ENCODE measurements at regions not wholly inside any gene's neighbourhood (a gene's known extent, or its start where the extent isn't known, plus 50 kb on each side); places are given as distances from the start of the nearest gene placed in this dataset.

DNA sequence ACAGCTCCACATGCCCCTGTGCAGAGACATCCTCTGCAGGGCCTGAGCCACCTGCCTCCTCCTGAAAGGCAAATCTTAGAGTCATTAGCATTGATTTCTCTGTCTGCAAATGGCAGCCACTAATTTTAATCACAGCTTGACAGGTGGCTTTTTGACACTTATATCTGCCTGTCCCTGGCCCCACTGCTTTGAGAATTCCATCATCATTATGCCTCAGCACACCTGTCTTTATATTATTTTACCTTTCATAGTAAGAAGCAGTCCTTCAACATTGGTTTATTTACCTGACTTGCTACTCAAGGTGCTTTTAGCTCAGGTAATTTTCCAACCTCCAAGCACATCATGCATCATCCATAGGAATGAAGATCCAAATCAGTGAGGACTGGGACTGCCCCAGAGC is 451.3 kb downstream of the MTRR start:
- Histone ChIP-seq H3K9me2 (replicated peaks; ENCODE audit: insufficient read depth) (no peaks in the 10 kb centered on the region), H3K4me2 (no peak overlapping the region), H3K9me3 (ENCODE audit: low read depth) (no peaks in the 10 kb centered on the region), H4K20me1 (ENCODE audit: insufficient read depth, poor library complexity, severe bottlenecking) (no peaks in the 10 kb centered on the region), H3K27me3 (no peaks in the 10 kb centered on the region), H3K4me3 (no peak overlapping the region), H3K36me3 (replicated peaks; ENCODE audit: insufficient read depth, low read depth) (no peaks in the 10 kb centered on the region), H3K27ac (no peak overlapping the region), H2AFZ (no peak overlapping the region), H3K4me1 (ENCODE audit: insufficient read depth) (no peaks in the 10 kb centered on the region), H3K79me2 (no peaks in the 10 kb centered on the region)
- no peak for TF ChIP-seq EZH2 (IDR thresholded peaks at IDR 0.05; ENCODE audit: borderline replicate concordance)
- TF ChIP-seq, protein P1, sequence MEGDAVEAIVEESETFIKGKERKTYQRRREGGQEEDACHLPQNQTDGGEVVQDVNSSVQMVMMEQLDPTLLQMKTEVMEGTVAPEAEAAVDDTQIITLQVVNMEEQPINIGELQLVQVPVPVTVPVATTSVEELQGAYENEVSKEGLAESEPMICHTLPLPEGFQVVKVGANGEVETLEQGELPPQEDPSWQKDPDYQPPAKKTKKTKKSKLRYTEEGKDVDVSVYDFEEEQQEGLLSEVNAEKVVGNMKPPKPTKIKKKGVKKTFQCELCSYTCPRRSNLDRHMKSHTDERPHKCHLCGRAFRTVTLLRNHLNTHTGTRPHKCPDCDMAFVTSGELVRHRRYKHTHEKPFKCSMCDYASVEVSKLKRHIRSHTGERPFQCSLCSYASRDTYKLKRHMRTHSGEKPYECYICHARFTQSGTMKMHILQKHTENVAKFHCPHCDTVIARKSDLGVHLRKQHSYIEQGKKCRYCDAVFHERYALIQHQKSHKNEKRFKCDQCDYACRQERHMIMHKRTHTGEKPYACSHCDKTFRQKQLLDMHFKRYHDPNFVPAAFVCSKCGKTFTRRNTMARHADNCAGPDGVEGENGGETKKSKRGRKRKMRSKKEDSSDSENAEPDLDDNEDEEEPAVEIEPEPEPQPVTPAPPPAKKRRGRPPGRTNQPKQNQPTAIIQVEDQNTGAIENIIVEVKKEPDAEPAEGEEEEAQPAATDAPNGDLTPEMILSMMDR (IDR thresholded peaks at IDR 0.05; ENCODE audit: poor library complexity): no peak
- TF ChIP-seq EZH2phosphoT487 (IDR thresholded peaks at IDR 0.05; ENCODE audit: low read depth, severe bottlenecking, unreplicated experiment): no peak
- DNase-seq (ENCODE audit: low spot score): no peak

DNA sequence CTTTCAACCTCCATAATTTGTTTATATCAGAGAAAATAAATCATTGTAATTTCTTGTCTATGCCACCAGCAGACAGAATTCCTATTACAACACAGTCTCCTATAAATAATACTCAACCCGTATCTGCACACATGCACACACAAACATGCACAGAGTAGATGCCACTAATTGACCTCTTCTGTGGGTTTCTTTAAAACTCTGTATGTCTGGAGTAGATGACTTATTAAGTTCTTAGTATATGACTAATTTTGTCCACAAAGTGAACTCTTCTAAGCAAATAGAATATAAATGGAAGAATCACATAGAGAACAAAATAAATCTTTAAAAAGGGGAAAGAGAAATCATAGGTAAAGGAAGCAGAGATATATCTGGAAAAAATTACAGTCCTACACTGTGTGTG is 452.3 kb downstream of the MTRR start:
- Histone ChIP-seq H3K27ac (no peak overlapping the region), H3K79me2 (no peaks in the 10 kb centered on the region), H3K9me2 (replicated peaks; ENCODE audit: insufficient read depth) (no peaks in the 10 kb centered on the region), H3K27me3 (no peaks in the 10 kb centered on the region), H3K4me2 (no peak overlapping the region), H3K4me1 (ENCODE audit: insufficient read depth) (no peaks in the 10 kb centered on the region), H3K4me3 (no peak overlapping the region), H4K20me1 (ENCODE audit: insufficient read depth, poor library complexity, severe bottlenecking) (no peaks in the 10 kb centered on the region), H3K9me3 (ENCODE audit: low read depth) (no peaks in the 10 kb centered on the region), H2AFZ (no peak overlapping the region), H3K36me3 (replicated peaks; ENCODE audit: insufficient read depth, low read depth) (no peaks in the 10 kb centered on the region)
- WGBS (ENCODE audit: low lambda C conversion rate, missing lambda C conversion rate): 72% methylated on average over 1 of the region's 1 CpG
- TF ChIP-seq, protein P1 (IDR thresholded peaks at IDR 0.05; ENCODE audit: poor library complexity): no peak
- TF ChIP-seq EZH2 (IDR thresholded peaks at IDR 0.05; ENCODE audit: borderline replicate concordance): no peak
- no peak for TF ChIP-seq EZH2phosphoT487 (IDR thresholded peaks at IDR 0.05; ENCODE audit: low read depth, severe bottlenecking, unreplicated experiment)
- DNase-seq (ENCODE audit: low spot score): no peak

DNA sequence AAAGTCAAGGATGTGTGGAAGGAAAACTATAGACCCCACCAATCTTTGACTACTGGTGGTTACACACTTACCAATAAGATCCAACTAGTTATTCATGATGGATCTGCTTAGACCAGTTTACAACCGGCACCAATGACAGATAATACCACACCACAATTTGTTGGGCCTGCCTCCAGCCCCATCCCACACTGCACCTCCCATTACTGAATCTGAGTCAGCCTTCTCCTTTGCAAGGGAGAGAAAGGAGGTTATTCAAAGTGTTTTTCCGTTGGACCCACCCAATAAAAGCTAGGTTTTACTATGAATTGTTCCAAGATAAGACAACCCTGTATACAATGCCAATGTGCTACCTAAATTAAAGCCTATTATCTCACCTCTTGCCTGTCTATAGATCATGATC is 453.5 kb downstream of the MTRR start:
- no peak overlapping the region for H3K27ac ChIP-seq
- no peak overlapping the region for H3K4me2 ChIP-seq
- no peaks in the 10 kb centered on the region for H3K79me2 ChIP-seq
- H4K20me1 ChIP-seq (ENCODE audit: insufficient read depth, poor library complexity, severe bottlenecking): no peaks in the 10 kb centered on the region
- DNase-seq (ENCODE audit: low spot score): no peak
- no peaks in the 10 kb centered on the region for H3K4me1 ChIP-seq (ENCODE audit: insufficient read depth)
- no peak for TF ChIP-seq EZH2phosphoT487 (IDR thresholded peaks at IDR 0.05; ENCODE audit: low read depth, severe bottlenecking, unreplicated experiment)
- TF ChIP-seq, protein P1 (IDR thresholded peaks at IDR 0.05; ENCODE audit: poor library complexity): no peak
- no peak for TF ChIP-seq EZH2 (IDR thresholded peaks at IDR 0.05; ENCODE audit: borderline replicate concordance)
- no peak overlapping the region for H3K4me3 ChIP-seq
- no peaks in the 10 kb centered on the region for H3K27me3 ChIP-seq
- 64% methylated on average over 2 of the region's 2 CpGs for WGBS (ENCODE audit: low lambda C conversion rate, missing lambda C conversion rate)
- no peak overlapping the region for H2AFZ ChIP-seq
- H3K9me3 ChIP-seq (ENCODE audit: low read depth): no peaks in the 10 kb centered on the region
- H3K9me2 ChIP-seq (replicated peaks; ENCODE audit: insufficient read depth): no peaks in the 10 kb centered on the region
- no peaks in the 10 kb centered on the region for H3K36me3 ChIP-seq (replicated peaks; ENCODE audit: insufficient read depth, low read depth)

DNA sequence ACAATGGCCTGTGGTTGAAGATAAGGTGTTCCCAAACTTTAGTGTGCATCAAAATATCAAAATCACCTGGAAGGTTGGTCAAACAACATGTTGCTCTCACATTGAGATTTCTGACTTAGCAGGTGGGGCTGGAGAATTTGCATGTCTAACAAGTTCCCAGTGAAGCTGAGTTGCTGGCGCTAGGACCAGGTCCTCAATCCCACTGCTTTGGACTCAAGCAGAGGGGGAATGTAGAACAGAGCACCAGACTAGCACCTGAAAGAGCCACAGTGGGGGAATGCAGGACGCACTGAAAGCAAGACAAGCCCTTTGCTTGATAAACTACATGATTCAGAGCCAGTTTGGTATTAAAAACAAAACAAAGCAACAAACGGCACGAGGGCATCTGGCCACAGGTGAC is 458.1 kb downstream of the MTRR start:
- Histone ChIP-seq H2AFZ (no peak overlapping the region), H3K79me2 (no peaks in the 10 kb centered on the region), H3K9me3 (ENCODE audit: low read depth) (no peaks in the 10 kb centered on the region), H3K4me3 (no peak overlapping the region), H3K4me2 (no peak overlapping the region), H3K27me3 (no peaks in the 10 kb centered on the region), H3K9me2 (replicated peaks; ENCODE audit: insufficient read depth) (no peaks in the 10 kb centered on the region), H4K20me1 (ENCODE audit: insufficient read depth, poor library complexity, severe bottlenecking) (no peaks in the 10 kb centered on the region), H3K36me3 (replicated peaks; ENCODE audit: insufficient read depth, low read depth) (no peaks in the 10 kb centered on the region), H3K27ac (no peak overlapping the region), H3K4me1 (ENCODE audit: insufficient read depth) (no peaks in the 10 kb centered on the region)
- TF ChIP-seq EZH2 (IDR thresholded peaks at IDR 0.05; ENCODE audit: borderline replicate concordance) (no peak), EZH2phosphoT487 (IDR thresholded peaks at IDR 0.05; ENCODE audit: low read depth, severe bottlenecking, unreplicated experiment) (no peak)
- TF ChIP-seq, protein P1 (IDR thresholded peaks at IDR 0.05; ENCODE audit: poor library complexity): no peak
- WGBS (ENCODE audit: low lambda C conversion rate, missing lambda C conversion rate): 66% methylated on average over 4 of the region's 4 CpGs
- no peak for DNase-seq (ENCODE audit: low spot score)
